ENCODE measurements at regions not wholly inside any gene's neighbourhood (a gene's known extent, or its start where the extent isn't known, plus 50 kb on each side); places are given as distances from the start of the nearest gene placed in this dataset.
"Not testable (repeated sequence)": the region's sequence is repeated elsewhere in the genome, so short reads cannot be mapped to it uniquely, and the experiment has no call there.

GRCh38 chr9:75798505-75798904 is 92.0 kb upstream of the PCSK5 start:
- Mint-ChIP-seq H3K36me3 (no peaks in the 10 kb centered on the region), H3K4me3 (no peak overlapping the region), H3K27ac (no peak overlapping the region), H3K27me3 (peaks cover 0 to 13% (median 4%) of the 10 kb centered on the region in 3 donors), H3K4me1 (no peaks in the 10 kb centered on the region), H3K9me3 (peaks cover 0 to 13% (median 1%) of the 10 kb centered on the region in 7 donors)
- DNase-seq (no peak), ATAC-seq (ENCODE audit: low read depth in 2 of 2) (no peak)

DNA sequence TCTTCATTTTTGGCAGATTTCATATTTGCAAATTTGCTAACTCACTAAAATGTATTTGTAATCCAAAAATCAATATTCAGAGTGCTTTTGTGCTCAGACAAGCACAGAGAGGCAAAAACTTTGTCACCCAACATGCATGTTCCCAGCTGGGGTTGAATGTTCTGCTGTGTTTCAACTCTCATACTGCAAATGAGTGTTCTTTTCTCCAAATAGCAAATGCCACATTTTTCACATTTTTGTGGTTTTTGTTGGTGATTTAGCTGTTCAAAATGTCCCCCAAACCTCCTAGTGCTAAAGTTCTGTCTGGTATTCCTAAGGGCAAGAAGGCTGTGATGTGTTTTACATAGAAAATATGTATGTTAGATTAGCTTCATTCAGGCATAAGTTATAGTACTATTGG is 87.3 kb upstream of the PCSK5 start:
- Mint-ChIP-seq H3K27me3 (no peaks in the 10 kb centered on the region), H3K27ac (no peak overlapping the region), H3K4me1 (no peaks in the 10 kb centered on the region), H3K4me3 (no peak overlapping the region), H3K36me3 (no peaks in the 10 kb centered on the region), H3K9me3 (peaks cover 0 to 6% (median 0%) of the 10 kb centered on the region in 7 donors)
- ATAC-seq (ENCODE audit: low read depth in 2 of 2) (no peak), DNase-seq (no peak)

DNA sequence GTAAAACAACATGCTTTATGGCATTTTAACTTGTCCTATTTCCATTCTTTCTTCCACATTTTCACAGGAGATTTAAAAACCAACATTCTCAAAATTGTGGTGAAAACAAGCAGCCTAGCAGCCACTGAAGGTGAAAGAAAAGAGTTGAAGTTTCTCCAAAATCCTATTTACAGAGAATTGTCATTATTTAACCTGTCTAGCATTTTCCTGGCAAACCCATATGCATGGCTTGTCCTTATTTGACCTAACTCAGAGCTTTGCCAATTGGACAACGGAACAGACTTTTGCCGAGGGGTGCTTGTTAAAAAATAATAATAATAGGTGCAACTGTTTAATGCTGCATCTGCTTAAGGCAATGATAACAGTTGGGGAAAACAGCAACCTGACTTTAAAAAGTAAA is 80.4 kb upstream of the PCSK5 start:
- DNase-seq (no peak), ATAC-seq (ENCODE audit: low read depth in 2 of 2) (no peak)
- no peaks in the 10 kb centered on the region for H3K27me3 Mint-ChIP-seq
- H3K9me3 Mint-ChIP-seq: peaks cover 5 to 35% (median 12%) of the 10 kb centered on the region in 7 donors
- H3K36me3 Mint-ChIP-seq: peaks cover 0 to 6% of the 10 kb centered on the region in 2 donors
- no peak overlapping the region for H3K4me3 Mint-ChIP-seq
- no peak overlapping the region for H3K27ac Mint-ChIP-seq
- no peaks in the 10 kb centered on the region for H3K4me1 Mint-ChIP-seq

DNA sequence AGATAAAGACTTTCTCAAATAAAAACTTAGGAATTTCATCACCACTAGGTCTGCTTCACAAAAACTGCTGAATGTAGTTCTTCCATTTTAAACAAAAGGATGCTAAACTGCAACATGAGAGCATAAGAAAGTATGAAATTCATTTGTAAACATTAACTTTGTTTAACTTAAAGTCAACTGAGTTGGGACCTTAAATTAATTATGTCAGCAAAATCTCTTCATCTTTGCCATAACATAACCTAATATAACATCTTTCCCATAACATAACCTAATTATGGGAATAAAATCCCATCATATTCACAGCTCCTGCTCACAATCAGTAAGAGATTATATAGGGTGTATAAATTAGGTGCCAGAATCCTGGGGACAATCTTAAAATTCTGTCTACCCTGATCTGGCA is 78.8 kb upstream of the PCSK5 start:
- Mint-ChIP-seq H3K27me3 (no peaks in the 10 kb centered on the region), H3K9me3 (peaks cover 7 to 41% (median 14%) of the 10 kb centered on the region in 7 donors), H3K4me3 (no peak overlapping the region), H3K36me3 (peaks cover 0 to 6% of the 10 kb centered on the region in 2 donors), H3K4me1 (no peaks in the 10 kb centered on the region), H3K27ac (no peak overlapping the region)
- ATAC-seq (ENCODE audit: low read depth in 2 of 2) (no peak), DNase-seq (no peak)

GRCh38 chr9:75812141-75812540 is 78.3 kb upstream of the PCSK5 start:
- H3K27me3 Mint-ChIP-seq: no peaks in the 10 kb centered on the region
- no peak overlapping the region for H3K4me3 Mint-ChIP-seq
- H3K9me3 Mint-ChIP-seq: peaks cover 7 to 45% (median 14%) of the 10 kb centered on the region in 7 donors
- H3K27ac Mint-ChIP-seq: no peak overlapping the region
- H3K36me3 Mint-ChIP-seq: peaks cover 0 to 6% of the 10 kb centered on the region in 2 donors
- no peak for ATAC-seq (ENCODE audit: low read depth in 2 of 2)
- H3K4me1 Mint-ChIP-seq: no peaks in the 10 kb centered on the region
- DNase-seq: no peak

DNA sequence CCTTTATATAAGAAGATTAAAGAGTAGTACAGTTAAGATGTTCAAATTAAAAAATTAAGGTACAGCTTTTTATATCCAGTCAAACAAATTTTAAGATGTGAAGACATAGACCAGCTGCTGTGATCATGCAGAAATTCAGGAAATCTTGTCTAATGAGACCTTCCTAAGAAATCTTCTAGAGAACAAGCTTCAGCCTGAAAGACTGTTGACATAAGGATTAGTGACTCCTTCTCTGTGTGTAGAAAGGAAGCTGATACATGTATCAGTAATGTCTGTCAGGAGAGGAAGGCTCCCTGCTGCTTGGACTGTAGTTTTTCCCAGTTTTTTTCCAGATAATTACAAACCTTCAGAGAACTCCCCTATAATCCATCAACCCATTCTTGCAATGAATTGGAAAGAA is 75.8 kb upstream of the PCSK5 start:
- Mint-ChIP-seq H3K9me3 (peaks cover 7 to 62% (median 14%) of the 10 kb centered on the region in 7 donors), H3K4me3 (no peak overlapping the region), H3K27ac (no peak overlapping the region), H3K4me1 (no peaks in the 10 kb centered on the region), H3K27me3 (no peaks in the 10 kb centered on the region), H3K36me3 (peaks cover 0 to 6% of the 10 kb centered on the region in 2 donors)
- no peak for DNase-seq
- ATAC-seq (ENCODE audit: low read depth in 2 of 2): no peak

DNA sequence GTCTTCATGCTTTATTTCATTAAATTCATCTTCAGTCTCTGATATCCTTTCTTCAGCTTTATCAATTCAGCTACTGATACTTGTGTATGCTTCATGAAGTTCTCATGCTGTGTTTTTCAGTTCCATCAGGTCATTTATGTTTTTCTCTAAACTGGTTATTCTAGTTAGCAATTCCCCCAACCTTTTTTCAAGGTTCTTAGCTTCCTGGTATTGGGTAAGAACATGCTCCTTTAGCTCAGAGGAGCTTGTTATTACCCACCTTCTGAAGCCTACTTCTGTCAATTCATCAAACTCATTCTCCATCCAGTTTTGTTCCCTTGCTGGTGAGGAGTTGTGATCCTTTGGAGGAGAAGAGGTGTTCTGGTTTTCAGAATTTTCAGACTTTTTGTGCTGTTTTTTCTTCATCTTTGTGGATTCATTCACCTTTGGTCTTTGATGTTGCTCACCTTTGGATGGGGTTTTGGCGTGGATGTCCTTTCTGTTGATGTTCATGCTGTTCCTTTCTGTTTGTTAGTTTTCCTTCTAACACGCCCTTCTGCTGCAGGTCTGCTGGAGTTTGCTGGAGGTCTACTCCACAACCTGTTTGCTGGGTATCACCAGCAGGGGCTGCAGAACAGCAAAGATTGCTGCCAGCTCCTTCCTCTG is 69.9 kb upstream of the PCSK5 start:
- not testable (repeated sequence) for H3K27ac Mint-ChIP-seq; ATAC-seq (ENCODE audit: low read depth in 2 of 2); H3K27me3 Mint-ChIP-seq; DNase-seq; H3K36me3 Mint-ChIP-seq; H3K4me1 Mint-ChIP-seq; H3K4me3 Mint-ChIP-seq
- H3K9me3 Mint-ChIP-seq: peaks cover 3 to 27% (median 10%) of the 10 kb centered on the region in 7 donors

GRCh38 chr9:75823151-75823550 is 67.3 kb upstream of the PCSK5 start:
- Mint-ChIP-seq H3K27ac (peak overlapping the region in 1 of 6 donors; percentile 15), H3K27me3 (peaks cover 0 to 8% (median 5%) of the 10 kb centered on the region in 3 donors), H3K9me3 (peaks cover 0 to 14% (median 7%) of the 10 kb centered on the region in 7 donors), H3K4me3 (no peak overlapping the region), H3K4me1 (no peaks in the 10 kb centered on the region), H3K36me3 (no peaks in the 10 kb centered on the region)
- no peak for ATAC-seq (ENCODE audit: low read depth in 2 of 2)
- DNase-seq: no peak

DNA sequence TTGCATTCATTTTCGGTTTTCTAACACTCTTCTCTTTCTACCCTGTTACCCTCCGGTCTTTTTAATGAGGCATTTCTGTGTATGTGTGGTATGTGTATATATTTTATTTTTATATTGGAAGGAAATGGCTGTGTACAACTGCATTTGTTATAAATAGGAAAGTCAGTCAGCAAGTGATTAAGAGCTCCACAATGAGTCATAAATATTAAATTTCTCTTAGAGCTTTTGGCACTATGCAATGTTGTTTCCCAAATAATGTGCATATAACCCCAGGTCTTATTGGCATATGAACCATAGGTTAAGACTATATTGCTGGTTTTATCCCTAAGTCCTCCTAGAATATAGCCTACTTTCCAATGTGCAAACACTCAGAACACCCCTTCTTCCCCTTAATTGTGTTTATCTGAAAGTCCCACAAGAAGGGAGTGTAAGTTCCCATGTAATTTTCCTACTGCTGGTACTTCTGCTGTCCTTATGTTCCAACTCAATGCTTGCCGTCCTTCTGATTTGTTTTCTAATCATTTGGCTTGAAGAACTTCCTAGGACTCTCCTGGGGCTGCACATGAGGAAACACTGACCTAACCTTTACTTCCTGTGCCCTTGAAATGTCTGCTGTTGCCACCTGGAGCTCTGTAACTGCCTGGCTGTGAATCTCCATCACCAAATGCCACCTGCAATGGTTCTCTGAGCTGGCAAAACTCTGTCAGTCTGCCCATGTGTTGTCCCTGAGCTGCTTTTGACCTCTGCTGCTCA is 65.5 kb upstream of the PCSK5 start:
- Mint-ChIP-seq H3K36me3 (no peaks in the 10 kb centered on the region), H3K27ac (no peak overlapping the region), H3K27me3 (peaks cover 0 to 8% (median 5%) of the 10 kb centered on the region in 3 donors), H3K9me3 (peaks cover 0 to 18% (median 3%) of the 10 kb centered on the region in 7 donors), H3K4me1 (no peaks in the 10 kb centered on the region), H3K4me3 (no peak overlapping the region)
- DNase-seq: no peak
- ATAC-seq (ENCODE audit: low read depth in 2 of 2): no peak

GRCh38 chr9:75826314-75826713 is 64.2 kb upstream of the PCSK5 start:
- Mint-ChIP-seq H3K9me3 (peaks cover 0 to 18% (median 3%) of the 10 kb centered on the region in 7 donors), H3K27ac (no peak overlapping the region), H3K36me3 (no peaks in the 10 kb centered on the region), H3K4me3 (no peak overlapping the region), H3K27me3 (peaks cover 0 to 8% (median 5%) of the 10 kb centered on the region in 3 donors), H3K4me1 (no peaks in the 10 kb centered on the region)
- no peak for ATAC-seq (ENCODE audit: low read depth in 2 of 2)
- no peak for DNase-seq

DNA sequence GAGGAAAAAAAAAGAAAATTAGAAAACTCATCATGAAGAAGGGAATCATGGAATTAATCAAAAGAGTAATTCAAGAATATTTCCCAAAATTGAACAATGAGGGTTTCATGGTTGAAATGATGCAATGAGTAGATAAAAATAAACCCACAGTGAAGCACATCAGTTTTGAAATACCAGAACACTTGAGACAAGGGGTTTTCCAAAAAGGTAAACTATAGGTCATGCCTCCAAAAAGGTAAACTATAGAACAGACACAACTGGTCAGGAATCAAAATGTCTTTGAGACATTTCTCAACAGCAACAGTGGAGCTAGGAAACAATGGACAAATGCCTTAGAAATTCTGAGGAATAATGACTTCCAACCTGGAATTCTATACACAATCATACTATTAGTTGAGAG is 60.2 kb upstream of the PCSK5 start:
- no peak for DNase-seq
- no peak overlapping the region for H3K4me3 Mint-ChIP-seq
- no peak for ATAC-seq (ENCODE audit: low read depth in 2 of 2)

GRCh38 chr9:75833778-75834177 is 56.7 kb upstream of the PCSK5 start:
- DNase-seq (no peak), ATAC-seq (ENCODE audit: low read depth in 2 of 2) (no peak)
- Mint-ChIP-seq H3K27me3 (no peaks in the 10 kb centered on the region), H3K9me3 (peaks cover 0 to 6% (median 0%) of the 10 kb centered on the region in 7 donors), H3K27ac (no peak overlapping the region), H3K4me3 (no peak overlapping the region), H3K36me3 (no peaks in the 10 kb centered on the region), H3K4me1 (no peaks in the 10 kb centered on the region)

More for the DNA sequence above, 60.2 kb upstream of the PCSK5 start:
- Mint-ChIP-seq H3K4me1 (no peaks in the 10 kb centered on the region), H3K9me3 (peaks cover 0 to 18% (median 3%) of the 10 kb centered on the region in 7 donors), H3K27ac (no peak overlapping the region), H3K36me3 (no peaks in the 10 kb centered on the region), H3K27me3 (no peaks in the 10 kb centered on the region)

GRCh38 chr9:75834878-75835277 is 55.6 kb upstream of the PCSK5 start:
- no peak overlapping the region for H3K4me3 Mint-ChIP-seq
- ATAC-seq (ENCODE audit: low read depth in 2 of 2) (no peak), DNase-seq (no peak)
- no peaks in the 10 kb centered on the region for H3K36me3 Mint-ChIP-seq
- no peak overlapping the region for H3K27ac Mint-ChIP-seq
- H3K4me1 Mint-ChIP-seq: no peaks in the 10 kb centered on the region
- H3K9me3 Mint-ChIP-seq: peaks cover 0 to 4% (median 0%) of the 10 kb centered on the region in 7 donors
- no peaks in the 10 kb centered on the region for H3K27me3 Mint-ChIP-seq
